ENCODE measurements at regions not wholly inside any gene's neighbourhood (a gene's known extent, or its start where the extent isn't known, plus 50 kb on each side); places are given as distances from the start of the nearest gene placed in this dataset.

DNA sequence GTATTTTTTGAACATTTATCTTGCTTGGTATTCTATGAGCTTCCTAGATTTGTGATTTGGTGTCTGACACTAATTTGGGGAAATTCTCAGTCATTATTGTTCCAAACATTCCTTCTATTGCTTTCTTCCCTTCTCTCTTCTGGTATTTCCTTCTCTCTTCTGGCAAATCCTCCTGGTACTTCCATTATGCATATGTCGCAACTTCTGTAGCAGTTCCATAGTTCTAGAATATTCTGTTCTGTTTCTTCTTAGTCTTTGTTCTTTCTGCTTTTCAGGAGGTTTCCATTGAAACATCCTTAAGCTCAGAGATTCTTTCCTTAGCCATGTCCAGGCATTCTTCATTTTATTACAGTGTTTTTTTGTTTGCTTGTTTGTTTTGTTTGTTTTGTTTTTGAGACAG is 155.2 kb upstream of the PIK3R1 start:
- Histone ChIP-seq H3K79me2 (ENCODE audit: insufficient read depth, low read length) (no peaks in the 10 kb centered on the region), H3K9me2 (ENCODE audit: insufficient read depth) (no peaks in the 10 kb centered on the region), H3K36me3 (ENCODE audit: control insufficient read depth in 1 of 2, insufficient read depth in 2 of 2, low read length in 2 of 2) (no peaks in the 10 kb centered on the region), H3K9ac (ENCODE audit: low read length) (no peak overlapping the region), H3K4me2 (ENCODE audit: low read length) (no peak overlapping the region), H3K4me3 (replicated peaks in 1 of 2; ENCODE audit: low read depth in 1 of 2, low read length in 2 of 2) (no peak overlapping the region), H3K27ac (ENCODE audit: low read depth, low read length) (no peak overlapping the region), H4K20me1 (ENCODE audit: insufficient read depth) (no peaks in the 10 kb centered on the region), H3K27me3 (ENCODE audit: insufficient read depth, low read length) (0 out of 2 replicates have a peak, but pooled peaks cover 5% of the 10 kb centered on the region), H3K4me1 (ENCODE audit: control insufficient read depth in 1 of 2, insufficient read depth in 2 of 2, low read length in 2 of 2) (no peaks in the 10 kb centered on the region), H2AFZ (ENCODE audit: low read depth, low read length, poor library complexity, severe bottlenecking) (no peak overlapping the region), H3K9me3 (ENCODE audit: control insufficient read depth in 1 of 2, insufficient read depth in 1 of 2, low read depth in 1 of 2, low read length in 2 of 2) (no peaks in the 10 kb centered on the region)
- BruUV-seq (replicated peaks): no TSS peak
- no peak for ATAC-seq
- ChIA-PET CTCF (no interaction called here), POLR2A (no interaction called here), RAD21 (ENCODE audit: low non-redundant PET in 1 of 2, low total read pairs in 2 of 2, uncharacterized antibody in 2 of 2, unreplicated experiment in 2 of 2) (no interaction called here)
- no peak for TF ChIP-seq POLR2A (IDR thresholded peaks at IDR 0.05; ENCODE audit: borderline replicate concordance, extremely low read depth, insufficient read depth, insufficient read length)
- TF ChIP-seq SP1 (IDR thresholded peaks at IDR 0.05; ENCODE audit: low read depth): no peak
- TF ChIP-seq JUND (IDR thresholded peaks at IDR 0.05): no peak
- no peak for DNase-seq (ENCODE audit: low read depth, low spot score)
- intact Hi-C loops (cut with micrococcal nuclease): no loop called here

DNA sequence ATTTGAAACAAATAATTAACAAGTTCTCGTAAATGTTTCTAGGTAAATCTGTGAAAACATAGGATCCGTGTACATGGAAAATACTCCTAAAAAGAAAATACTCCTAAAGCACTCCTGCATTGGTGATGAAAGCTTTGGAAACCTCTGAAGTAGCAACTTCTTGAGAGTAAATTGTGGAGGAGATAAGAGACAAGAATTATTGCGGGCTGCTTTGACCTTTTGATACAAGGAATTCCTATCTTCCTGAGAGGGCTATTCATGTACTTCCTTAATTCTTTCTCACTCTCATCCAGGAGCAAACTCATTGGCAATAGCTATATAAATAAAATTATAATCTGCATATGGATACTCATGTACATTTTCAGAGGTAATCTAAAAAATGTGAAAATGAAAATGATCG is 158.4 kb upstream of the PIK3R1 start:
- ChIA-PET CTCF (no interaction called here), RAD21 (ENCODE audit: low non-redundant PET in 1 of 2, low total read pairs in 2 of 2, uncharacterized antibody in 2 of 2, unreplicated experiment in 2 of 2) (no interaction called here), POLR2A (no interaction called here)
- Histone ChIP-seq H3K9ac (ENCODE audit: low read length) (no peak overlapping the region), H3K4me3 (replicated peaks in 1 of 2; ENCODE audit: low read depth in 1 of 2, low read length in 2 of 2) (no peak overlapping the region), H4K20me1 (ENCODE audit: insufficient read depth) (no peaks in the 10 kb centered on the region), H3K4me2 (ENCODE audit: low read length) (no peak overlapping the region), H3K27me3 (ENCODE audit: insufficient read depth, low read length) (0 out of 2 replicates have a peak, but pooled peaks cover 5% of the 10 kb centered on the region), H3K27ac (ENCODE audit: low read depth, low read length) (no peak overlapping the region), H3K9me2 (ENCODE audit: insufficient read depth) (no peaks in the 10 kb centered on the region), H3K36me3 (ENCODE audit: control insufficient read depth in 1 of 2, insufficient read depth in 2 of 2, low read length in 2 of 2) (no peaks in the 10 kb centered on the region), H3K9me3 (ENCODE audit: control insufficient read depth in 1 of 2, insufficient read depth in 1 of 2, low read depth in 1 of 2, low read length in 2 of 2) (no peaks in the 10 kb centered on the region), H3K4me1 (ENCODE audit: control insufficient read depth in 1 of 2, insufficient read depth in 2 of 2, low read length in 2 of 2) (no peaks in the 10 kb centered on the region), H3K79me2 (ENCODE audit: insufficient read depth, low read length) (no peaks in the 10 kb centered on the region), H2AFZ (ENCODE audit: low read depth, low read length, poor library complexity, severe bottlenecking) (no peak overlapping the region)
- intact Hi-C loops (cut with micrococcal nuclease): no loop called here
- no TSS peak for BruUV-seq (replicated peaks)
- DNase-seq (ENCODE audit: low read depth, low spot score) (no peak), ATAC-seq (no peak)
- no peak for TF ChIP-seq SRF (IDR thresholded peaks at IDR 0.05; ENCODE audit: low read depth)
- no peak for TF ChIP-seq SP1 (IDR thresholded peaks at IDR 0.05; ENCODE audit: low read depth)
- no peak for TF ChIP-seq FOSL1 (IDR thresholded peaks at IDR 0.05; ENCODE audit: low read depth)
- no peak for TF ChIP-seq CBX3 (IDR thresholded peaks at IDR 0.05; ENCODE audit: low read depth)
- TF ChIP-seq YY1 (IDR thresholded peaks at IDR 0.05; ENCODE audit: extremely low read depth, insufficient replicate concordance, low read depth, low read length): no peak
- TF ChIP-seq, protein P1, sequence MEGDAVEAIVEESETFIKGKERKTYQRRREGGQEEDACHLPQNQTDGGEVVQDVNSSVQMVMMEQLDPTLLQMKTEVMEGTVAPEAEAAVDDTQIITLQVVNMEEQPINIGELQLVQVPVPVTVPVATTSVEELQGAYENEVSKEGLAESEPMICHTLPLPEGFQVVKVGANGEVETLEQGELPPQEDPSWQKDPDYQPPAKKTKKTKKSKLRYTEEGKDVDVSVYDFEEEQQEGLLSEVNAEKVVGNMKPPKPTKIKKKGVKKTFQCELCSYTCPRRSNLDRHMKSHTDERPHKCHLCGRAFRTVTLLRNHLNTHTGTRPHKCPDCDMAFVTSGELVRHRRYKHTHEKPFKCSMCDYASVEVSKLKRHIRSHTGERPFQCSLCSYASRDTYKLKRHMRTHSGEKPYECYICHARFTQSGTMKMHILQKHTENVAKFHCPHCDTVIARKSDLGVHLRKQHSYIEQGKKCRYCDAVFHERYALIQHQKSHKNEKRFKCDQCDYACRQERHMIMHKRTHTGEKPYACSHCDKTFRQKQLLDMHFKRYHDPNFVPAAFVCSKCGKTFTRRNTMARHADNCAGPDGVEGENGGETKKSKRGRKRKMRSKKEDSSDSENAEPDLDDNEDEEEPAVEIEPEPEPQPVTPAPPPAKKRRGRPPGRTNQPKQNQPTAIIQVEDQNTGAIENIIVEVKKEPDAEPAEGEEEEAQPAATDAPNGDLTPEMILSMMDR (IDR thresholded peaks at IDR 0.05 in 2 of 3, conservative IDR thresholded peaks at IDR 0.05 in 1 of 3; ENCODE audit: borderline replicate concordance in 1 of 3, insufficient read depth in 1 of 3, low read depth in 2 of 3, low read length in 2 of 3): no peak
- TF ChIP-seq, protein P2, sequence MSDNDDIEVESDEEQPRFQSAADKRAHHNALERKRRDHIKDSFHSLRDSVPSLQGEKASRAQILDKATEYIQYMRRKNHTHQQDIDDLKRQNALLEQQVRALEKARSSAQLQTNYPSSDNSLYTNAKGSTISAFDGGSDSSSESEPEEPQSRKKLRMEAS (IDR thresholded peaks at IDR 0.05): no peak
- TF ChIP-seq POLR2A (IDR thresholded peaks at IDR 0.05; ENCODE audit: borderline replicate concordance, extremely low read depth, insufficient read depth, insufficient read length): no peak
- no peak for TF ChIP-seq ELF1 (IDR thresholded peaks at IDR 0.05; ENCODE audit: borderline replicate concordance, low read depth)
